Lower lobe of right lung (tissue), 2 donors: ENCODE measurements at regions not wholly inside any gene's neighbourhood (a gene's known extent, or its start where the extent isn't known, plus 50 kb on each side); places are given as distances from the start of the nearest gene placed in this dataset.
"Not testable (repeated sequence)": the region's sequence is repeated elsewhere in the genome, so short reads cannot be mapped to it uniquely, and the experiment has no call there.

ENCODE experiments used
- ATAC-seq, 2 donors: fragments of 200-7000 bp; cut with Tn5 transposase; one replicate each; pipeline ENCODE4 v1.9.1; 2020 to 2022; ENCODE audit warnings: mild to moderate bottlenecking in 2 of 2, moderate library complexity in 2 of 2
- DNase-seq: peaks from one replicate; pipeline ENCODE4 v3.0.0-alpha.2; 2020
- H3K27ac ChIP-seq: fragments of 200-600 bp; one replicate; pipeline ENCODE4 v1.8.0; 2022
- H3K27me3 ChIP-seq: fragments of 200-600 bp; one replicate; pipeline ENCODE4 v1.8.0; 2022; ENCODE audit warnings: low read depth
- H3K36me3 ChIP-seq: fragments of 200-600 bp; one replicate; pipeline ENCODE4 v1.8.0; 2022; ENCODE audit warnings: mild to moderate bottlenecking
- H3K4me1 ChIP-seq: fragments of 200-600 bp; one replicate; pipeline ENCODE4 v1.8.0; 2022
- H3K4me3 ChIP-seq: fragments of 200-600 bp; one replicate; pipeline ENCODE4 v1.8.0; 2022; ENCODE audit warnings: mild to moderate bottlenecking
- H3K9me3 ChIP-seq: fragments of 200-600 bp; one replicate; pipeline ENCODE4 v1.8.0; 2022
- intact Hi-C: fragments of 100-400 bp; cut with DNase I; formaldehyde crosslinking; loops from one replicate; pipeline ENCODE4 v1.11.0; 2022
- TF ChIP-seq, protein P1 (sequence below): fragments of 200-600 bp; IDR thresholded peaks from one replicate; pipeline ENCODE4 v1.8.0; 2022; ENCODE audit warnings: antibody characterized with exemption, mild to moderate bottlenecking
- donor health status: DM: no; HTN: yes; CAD: no; lungs with severe emphysema.

DNA sequence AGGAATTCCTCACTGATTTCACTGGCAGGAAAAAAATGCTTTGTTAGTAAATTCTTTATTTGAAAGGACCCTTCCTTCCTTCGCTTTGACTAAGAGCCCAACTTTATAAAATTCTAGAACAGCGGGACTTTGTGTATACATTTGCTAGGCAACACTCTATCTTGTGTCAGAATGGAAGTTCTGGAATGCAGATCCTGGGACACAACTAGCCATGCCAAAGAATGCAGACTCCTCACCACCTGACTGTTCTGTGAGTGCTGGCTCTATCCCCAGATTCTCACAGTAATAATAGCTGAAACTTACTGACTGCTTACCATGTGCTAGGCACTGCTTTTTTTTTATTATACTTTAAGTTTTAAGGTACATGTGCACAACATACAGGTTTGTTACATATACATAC, 73.3 kb upstream of the ZDHHC15 start:
- intact Hi-C loops: no loop called here
- H3K27ac ChIP-seq: no peak overlapping the region
- DNase-seq: no peak
- no peak overlapping the region for H3K4me3 ChIP-seq
- no peaks in the 10 kb centered on the region for H3K9me3 ChIP-seq
- no peaks in the 10 kb centered on the region for H3K36me3 ChIP-seq
- no peaks in the 10 kb centered on the region for H3K27me3 ChIP-seq
- H3K4me1 ChIP-seq: no peaks in the 10 kb centered on the region
- peak; percentile 58 to 82 for ATAC-seq
- TF ChIP-seq, protein P1, sequence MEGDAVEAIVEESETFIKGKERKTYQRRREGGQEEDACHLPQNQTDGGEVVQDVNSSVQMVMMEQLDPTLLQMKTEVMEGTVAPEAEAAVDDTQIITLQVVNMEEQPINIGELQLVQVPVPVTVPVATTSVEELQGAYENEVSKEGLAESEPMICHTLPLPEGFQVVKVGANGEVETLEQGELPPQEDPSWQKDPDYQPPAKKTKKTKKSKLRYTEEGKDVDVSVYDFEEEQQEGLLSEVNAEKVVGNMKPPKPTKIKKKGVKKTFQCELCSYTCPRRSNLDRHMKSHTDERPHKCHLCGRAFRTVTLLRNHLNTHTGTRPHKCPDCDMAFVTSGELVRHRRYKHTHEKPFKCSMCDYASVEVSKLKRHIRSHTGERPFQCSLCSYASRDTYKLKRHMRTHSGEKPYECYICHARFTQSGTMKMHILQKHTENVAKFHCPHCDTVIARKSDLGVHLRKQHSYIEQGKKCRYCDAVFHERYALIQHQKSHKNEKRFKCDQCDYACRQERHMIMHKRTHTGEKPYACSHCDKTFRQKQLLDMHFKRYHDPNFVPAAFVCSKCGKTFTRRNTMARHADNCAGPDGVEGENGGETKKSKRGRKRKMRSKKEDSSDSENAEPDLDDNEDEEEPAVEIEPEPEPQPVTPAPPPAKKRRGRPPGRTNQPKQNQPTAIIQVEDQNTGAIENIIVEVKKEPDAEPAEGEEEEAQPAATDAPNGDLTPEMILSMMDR: no peak

DNA sequence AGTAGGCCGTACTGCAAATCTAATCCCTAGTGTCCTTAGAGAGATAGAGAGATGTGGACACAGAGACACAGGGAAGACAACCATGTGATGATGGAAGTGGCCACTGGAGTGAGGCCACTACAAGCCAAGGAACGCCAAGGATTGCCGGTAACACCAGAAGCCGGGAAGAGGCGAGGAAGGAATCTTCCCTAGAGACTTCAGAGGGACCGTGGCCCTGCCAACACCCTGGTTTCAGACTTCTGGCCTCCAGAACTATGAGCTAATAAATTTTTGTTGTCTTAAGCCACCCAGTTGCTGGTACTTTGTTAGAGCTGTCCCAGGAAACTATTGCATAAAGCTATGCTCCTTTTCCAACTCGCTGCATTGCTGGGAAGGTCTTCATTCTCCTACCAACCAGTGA, 70.3 kb upstream of the ZDHHC15 start:
- DNase-seq, H3K4me3 ChIP-seq, H3K9me3 ChIP-seq, intact Hi-C loops, H3K27me3 ChIP-seq, H3K27ac ChIP-seq, ATAC-seq, H3K4me1 ChIP-seq, H3K36me3 ChIP-seq: not testable (repeated sequence)

DNA sequence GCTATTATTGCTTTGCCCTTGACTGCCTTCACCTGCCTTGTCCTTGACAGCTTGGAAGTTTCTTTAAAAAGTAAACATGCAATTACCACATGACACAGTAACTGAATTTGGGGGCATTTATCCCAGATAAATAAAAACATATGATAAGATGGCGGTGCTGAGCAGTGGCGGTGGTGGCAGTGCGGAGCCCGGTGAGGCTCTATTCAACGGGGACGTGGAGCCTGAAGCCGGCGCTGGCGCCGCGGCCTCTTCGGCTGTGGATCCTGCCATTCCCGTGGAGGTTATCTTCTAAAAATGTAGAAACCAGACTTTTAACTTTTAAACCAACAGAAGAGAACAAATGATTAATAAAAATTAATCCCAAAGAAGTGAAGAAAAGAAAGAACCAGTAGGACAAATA, 59.7 kb upstream of the ZDHHC15 start:
- intact Hi-C loops: no loop called here
- TF ChIP-seq, protein P1: no peak
- no peaks in the 10 kb centered on the region for H3K27me3 ChIP-seq
- DNase-seq: no peak
- no peak for ATAC-seq
- H3K36me3 ChIP-seq: no peaks in the 10 kb centered on the region
- no peak overlapping the region for H3K27ac ChIP-seq
- H3K4me3 ChIP-seq: no peak overlapping the region
- H3K4me1 ChIP-seq: no peaks in the 10 kb centered on the region
- no peaks in the 10 kb centered on the region for H3K9me3 ChIP-seq
